Choroid plexus epithelial cell (primary cell): ENCODE measurements at regions not wholly inside any gene's neighbourhood (a gene's known extent, or its start where the extent isn't known, plus 50 kb on each side); places are given as distances from the start of the nearest gene placed in this dataset.

ENCODE experiments used
- DNase-seq: peaks from one replicate; pipeline ENCODE4 v3.0.0-alpha.2; 2010; ENCODE audit warnings: low read depth
- H3K4me3 ChIP-seq: 2 replicates; pipeline ENCODE4 v1.5.1; 2011; ENCODE audit warnings: low read depth, mild to moderate bottlenecking, control low read depth, low read length, moderate library complexity
- CTCF ChIP-seq: conservative IDR thresholded peaks from 2 replicates; pipeline ENCODE4 v1.5.1; 2011; ENCODE audit warnings: low read depth, mild to moderate bottlenecking, control low read depth, inconsistent platforms, low read length, moderate library complexity

- H3K4me3 ChIP-seq: no peak overlapping the region
- no peak for TF ChIP-seq CTCF
- DNase-seq: no peak
Measured at GRCh38 chr10:83075815-83076355, 1063.4 kb upstream of the GHITM start.

DNA sequence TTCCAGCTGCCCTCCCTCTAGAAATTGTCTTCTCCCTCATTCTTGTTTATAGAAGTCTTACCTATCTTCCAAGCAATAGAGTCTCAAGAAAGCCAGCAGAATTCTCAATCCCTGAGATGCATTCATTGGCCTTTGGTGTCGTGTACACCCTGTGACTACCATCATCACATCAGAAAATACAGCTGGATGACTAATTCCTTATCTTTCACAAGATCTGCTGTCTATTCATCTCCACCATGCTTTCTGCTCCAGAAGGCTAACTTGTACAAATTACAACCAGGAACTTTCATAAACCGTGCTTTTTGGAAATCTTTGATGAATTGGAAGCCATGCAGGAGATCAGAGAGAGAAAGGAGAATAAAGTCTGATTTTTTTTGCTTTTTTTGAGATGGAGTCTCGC, 1062.9 kb upstream of the GHITM start:
- no peak for TF ChIP-seq CTCF
- no peak overlapping the region for H3K4me3 ChIP-seq
- no peak for DNase-seq

- no peak overlapping the region for H3K4me3 ChIP-seq
- no peak for DNase-seq
- TF ChIP-seq CTCF: no peak
Measured at GRCh38 chr10:83078160-83078559, 1061.1 kb upstream of the GHITM start.

GRCh38 chr10:83078645-83079044, 1060.7 kb upstream of the GHITM start:
- DNase-seq: no peak
- H3K4me3 ChIP-seq: no peak overlapping the region
- no peak for TF ChIP-seq CTCF

GRCh38 chr10:83083831-83084230, 1055.5 kb upstream of the GHITM start:
- no peak overlapping the region for H3K4me3 ChIP-seq
- no peak for TF ChIP-seq CTCF
- DNase-seq: no peak

DNA sequence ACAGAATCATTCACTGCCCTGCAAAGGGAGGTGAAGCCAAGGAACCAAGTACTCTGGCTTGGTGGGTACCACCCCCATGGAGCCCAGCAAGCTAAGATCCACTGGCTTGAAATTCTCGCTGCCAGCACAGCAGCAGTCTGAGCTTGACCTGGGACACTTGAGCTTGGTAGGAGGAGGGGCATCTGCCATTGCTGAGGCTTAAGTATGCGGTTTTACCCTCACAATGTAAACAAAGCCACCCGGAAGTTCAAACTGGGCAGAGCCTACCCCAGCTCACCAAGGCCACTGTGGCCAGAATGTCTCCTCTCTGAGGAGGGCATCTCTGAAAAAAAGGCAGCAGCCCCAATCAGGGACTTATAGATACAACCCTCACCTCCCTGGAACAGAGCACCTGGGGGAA, 1050.0 kb upstream of the GHITM start:
- DNase-seq: no peak
- TF ChIP-seq CTCF: no peak
- H3K4me3 ChIP-seq: no peak overlapping the region

GRCh38 chr10:83104616-83105015, 1034.7 kb upstream of the GHITM start:
- TF ChIP-seq CTCF: no peak
- H3K4me3 ChIP-seq: no peak overlapping the region
- no peak for DNase-seq
